AG20443 (cell line): ENCODE measurements at regions not wholly inside any gene's neighbourhood (a gene's known extent, or its start where the extent isn't known, plus 50 kb on each side); places are given as distances from the start of the nearest gene placed in this dataset.
"Not testable (repeated sequence)": the region's sequence is repeated elsewhere in the genome, so short reads cannot be mapped to it uniquely, and the experiment has no call there.

Source experiments
- DNase-seq: peaks from one replicate; pipeline ENCODE4 v3.0.0; 2012; ENCODE audit warnings: low spot score, mixed read lengths

- DNase-seq = no peak
Measured at GRCh38 chr10:52599551-52600200, 172.9 kb downstream of the MBL2 start.

GRCh38 chr10:52604131-52604530 is 168.5 kb downstream of the MBL2 start:
- not testable (repeated sequence) for DNase-seq

GRCh38 chr10:52609071-52609470 is 163.5 kb downstream of the MBL2 start:
- no peak for DNase-seq

GRCh38 chr10:52609626-52610240 is 162.9 kb downstream of the MBL2 start:
- DNase-seq = no peak

GRCh38 chr10:52615331-52615730 is 157.3 kb downstream of the MBL2 start:
- no peak for DNase-seq

GRCh38 chr10:52615756-52616394 is 156.7 kb downstream of the MBL2 start:
- no peak for DNase-seq

- no peak for DNase-seq
Measured at GRCh38 chr10:52616395-52616764, 156.2 kb downstream of the MBL2 start.

GRCh38 chr10:52617346-52617745 is 155.2 kb downstream of the MBL2 start:
- no peak for DNase-seq

- DNase-seq = no peak
Measured at GRCh38 chr10:52619052-52619451, 153.5 kb downstream of the MBL2 start.

GRCh38 chr10:52621635-52622079 is 150.9 kb downstream of the MBL2 start:
- peak; percentile 57 for DNase-seq

GRCh38 chr10:52623761-52624160 is 148.8 kb downstream of the MBL2 start:
- no peak for DNase-seq

GRCh38 chr10:52627279-52627678 is 145.3 kb downstream of the MBL2 start:
- DNase-seq = no peak

- DNase-seq = no peak
Measured at GRCh38 chr10:52631146-52631545, 141.4 kb downstream of the MBL2 start.

GRCh38 chr10:52631648-52632047 is 140.9 kb downstream of the MBL2 start:
- DNase-seq = no peak

- no peak for DNase-seq
Measured at GRCh38 chr10:52632591-52632990, 140.0 kb downstream of the MBL2 start.

- DNase-seq = no peak
Measured at GRCh38 chr10:52633266-52633665, 139.3 kb downstream of the MBL2 start.

- DNase-seq = no peak
Measured at GRCh38 chr10:52635651-52636050, 136.9 kb downstream of the MBL2 start.

- DNase-seq = no peak
Measured at GRCh38 chr10:52636874-52637273, 135.7 kb downstream of the MBL2 start.

- no peak for DNase-seq
Measured at GRCh38 chr10:52637592-52637991, 135.0 kb downstream of the MBL2 start.

- DNase-seq = peak; percentile 20
Measured at GRCh38 chr10:52639652-52640051, 132.9 kb downstream of the MBL2 start.

GRCh38 chr10:52642208-52642607 is 130.4 kb downstream of the MBL2 start:
- DNase-seq = no peak

GRCh38 chr10:52644373-52645186 is 128.0 kb downstream of the MBL2 start:
- peak; percentile 38 for DNase-seq
